ENCODE measurements at regions not wholly inside any gene's neighbourhood (a gene's known extent, or its start where the extent isn't known, plus 50 kb on each side); places are given as distances from the start of the nearest gene placed in this dataset.

DNA sequence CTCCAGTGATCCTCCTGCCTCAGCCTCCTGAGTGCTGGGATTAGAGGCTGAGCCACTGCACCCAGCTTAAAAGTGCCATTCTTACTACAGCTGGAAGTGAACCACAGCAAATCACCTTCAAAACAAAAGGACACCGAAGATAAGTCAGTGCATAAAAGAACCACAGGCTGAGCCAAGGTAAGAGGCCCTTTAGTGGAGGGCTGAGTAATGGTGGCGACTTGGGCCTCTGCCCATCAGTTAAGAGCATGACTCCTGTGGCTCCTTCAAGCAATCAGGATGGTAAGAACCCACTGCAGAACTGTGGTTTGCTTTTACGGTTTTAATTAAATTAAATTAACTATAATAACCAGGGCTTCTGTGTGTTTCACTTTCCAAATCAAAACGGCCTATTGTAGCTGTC is 75.1 kb downstream of the CTAGE1 start:
- H3K4me3 ChIP-seq (ENCODE audit: low read depth, low read length), result no peak overlapping the region
- DNase-seq (ENCODE audit: low read depth), result no peak
- TF ChIP-seq, protein P1, sequence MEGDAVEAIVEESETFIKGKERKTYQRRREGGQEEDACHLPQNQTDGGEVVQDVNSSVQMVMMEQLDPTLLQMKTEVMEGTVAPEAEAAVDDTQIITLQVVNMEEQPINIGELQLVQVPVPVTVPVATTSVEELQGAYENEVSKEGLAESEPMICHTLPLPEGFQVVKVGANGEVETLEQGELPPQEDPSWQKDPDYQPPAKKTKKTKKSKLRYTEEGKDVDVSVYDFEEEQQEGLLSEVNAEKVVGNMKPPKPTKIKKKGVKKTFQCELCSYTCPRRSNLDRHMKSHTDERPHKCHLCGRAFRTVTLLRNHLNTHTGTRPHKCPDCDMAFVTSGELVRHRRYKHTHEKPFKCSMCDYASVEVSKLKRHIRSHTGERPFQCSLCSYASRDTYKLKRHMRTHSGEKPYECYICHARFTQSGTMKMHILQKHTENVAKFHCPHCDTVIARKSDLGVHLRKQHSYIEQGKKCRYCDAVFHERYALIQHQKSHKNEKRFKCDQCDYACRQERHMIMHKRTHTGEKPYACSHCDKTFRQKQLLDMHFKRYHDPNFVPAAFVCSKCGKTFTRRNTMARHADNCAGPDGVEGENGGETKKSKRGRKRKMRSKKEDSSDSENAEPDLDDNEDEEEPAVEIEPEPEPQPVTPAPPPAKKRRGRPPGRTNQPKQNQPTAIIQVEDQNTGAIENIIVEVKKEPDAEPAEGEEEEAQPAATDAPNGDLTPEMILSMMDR (conservative IDR thresholded peaks at IDR 0.05; ENCODE audit: low read depth, low read length), result no peak

DNA sequence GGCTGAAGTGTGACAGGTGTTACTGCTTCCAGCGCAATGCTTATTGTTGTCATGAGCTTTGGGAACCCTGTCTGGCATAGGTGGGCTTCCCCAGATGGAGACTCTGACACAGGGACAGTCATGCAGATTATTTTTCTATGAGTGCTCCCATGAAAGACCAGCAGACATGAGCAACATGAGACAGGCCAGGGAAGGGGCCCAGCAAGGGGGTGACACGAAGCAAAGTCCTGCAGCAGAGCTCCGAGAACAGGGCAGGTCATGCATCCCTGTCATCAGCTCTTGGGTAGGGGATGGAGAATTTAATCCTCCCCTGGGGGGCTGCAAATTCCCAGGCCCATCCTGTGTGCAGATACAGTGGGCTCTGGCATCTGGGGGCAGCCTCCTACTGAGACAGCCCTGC is 77.4 kb downstream of the CTAGE1 start:
- no peak overlapping the region for H3K4me3 ChIP-seq (ENCODE audit: low read depth, low read length)
- DNase-seq (ENCODE audit: low read depth), result no peak
- TF ChIP-seq, protein P1 (conservative IDR thresholded peaks at IDR 0.05; ENCODE audit: low read depth, low read length), result no peak

DNA sequence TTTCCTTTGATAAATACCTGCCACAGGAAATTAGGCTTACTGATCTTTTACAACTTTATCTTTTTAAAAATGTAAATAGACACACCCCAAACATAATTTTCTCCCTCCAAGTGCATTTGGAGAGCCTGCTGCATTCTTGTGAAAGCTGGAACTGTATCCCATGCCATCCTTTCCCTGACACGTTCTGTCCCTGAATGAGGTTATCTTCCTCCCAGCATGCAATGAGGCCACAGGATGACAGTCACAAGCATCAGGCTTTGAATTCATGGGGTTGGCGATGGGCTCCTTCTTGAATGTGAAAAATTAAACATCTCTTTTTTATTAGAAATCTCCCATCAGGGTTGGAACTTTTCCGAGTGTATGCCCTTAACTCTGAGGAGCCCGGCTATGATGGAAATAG is 77.8 kb downstream of the CTAGE1 start:
- no peak for DNase-seq (ENCODE audit: low read depth)
- TF ChIP-seq, protein P1 (conservative IDR thresholded peaks at IDR 0.05; ENCODE audit: low read depth, low read length), result no peak

DNA sequence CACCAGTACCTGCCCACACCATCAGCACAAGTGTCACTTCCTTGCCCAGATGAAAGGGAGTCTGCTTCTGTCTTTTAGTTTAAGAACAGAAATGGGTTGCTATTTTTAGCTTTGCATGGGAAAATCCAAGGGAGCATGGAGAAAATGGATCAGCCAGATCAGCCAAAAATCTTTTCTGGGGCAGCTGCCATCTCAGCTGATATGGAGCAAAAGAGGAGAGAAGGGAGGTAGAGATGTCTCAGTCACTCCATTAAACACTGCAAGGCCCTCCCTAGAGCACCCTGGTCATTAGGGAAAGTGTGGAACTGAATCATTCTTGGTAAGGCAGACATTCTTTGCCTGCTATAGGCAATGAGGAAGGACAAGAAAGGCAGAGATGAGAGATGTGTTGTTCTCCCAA is 79.9 kb downstream of the CTAGE1 start:
- DNase-seq (ENCODE audit: low read depth), result no peak
- H3K4me3 ChIP-seq (ENCODE audit: low read depth, low read length), result no peak overlapping the region
- TF ChIP-seq, protein P1 (conservative IDR thresholded peaks at IDR 0.05; ENCODE audit: low read depth, low read length), result no peak

More for the DNA sequence above, 77.8 kb downstream of the CTAGE1 start:
- H3K4me3 ChIP-seq (ENCODE audit: low read depth, low read length), result no peak overlapping the region

DNA sequence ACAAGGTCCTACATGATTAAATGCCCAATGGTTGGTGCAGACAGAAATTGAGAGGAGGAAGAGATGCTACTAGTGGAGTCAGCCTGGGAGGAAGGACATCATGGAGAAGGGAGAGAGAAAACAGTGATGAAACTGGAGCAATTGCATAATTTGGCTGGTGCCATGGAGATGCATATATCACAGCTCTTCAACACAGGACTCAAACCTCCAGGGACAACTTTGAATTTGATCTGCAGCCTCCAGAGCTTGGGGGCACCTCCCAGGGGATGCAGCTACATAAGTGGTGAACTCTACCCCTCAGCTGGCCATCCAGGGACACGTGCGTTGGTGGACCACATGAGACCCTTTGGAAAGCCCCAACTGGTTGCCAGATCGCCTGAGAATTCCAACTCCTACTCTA is 80.4 kb downstream of the CTAGE1 start:
- no peak for DNase-seq (ENCODE audit: low read depth)
- TF ChIP-seq, protein P1 (conservative IDR thresholded peaks at IDR 0.05; ENCODE audit: low read depth, low read length), result no peak
- H3K4me3 ChIP-seq (ENCODE audit: low read depth, low read length), result no peak overlapping the region

DNA sequence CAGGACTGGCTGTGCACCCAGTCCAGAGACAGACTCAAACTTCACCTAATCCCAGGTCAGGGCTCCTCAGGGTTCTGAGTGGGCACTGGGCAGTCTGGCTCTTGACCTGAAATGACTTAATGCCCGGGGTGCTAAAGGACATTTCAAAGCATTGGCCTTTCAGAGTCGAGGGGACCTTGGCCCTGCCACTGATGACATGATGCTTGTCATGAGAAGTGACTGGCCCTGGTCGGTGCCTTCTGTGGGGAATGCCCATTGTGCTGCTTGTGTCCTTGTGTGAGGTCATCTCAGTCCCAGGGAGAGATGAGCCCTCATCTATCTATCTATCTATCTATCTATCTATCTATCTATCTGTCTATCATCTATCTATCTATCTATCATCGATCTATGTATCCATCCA is 81.3 kb downstream of the CTAGE1 start:
- no peak for DNase-seq (ENCODE audit: low read depth)
- TF ChIP-seq, protein P1 (conservative IDR thresholded peaks at IDR 0.05; ENCODE audit: low read depth, low read length), result no peak
- H3K4me3 ChIP-seq (ENCODE audit: low read depth, low read length), result no peak overlapping the region

DNA sequence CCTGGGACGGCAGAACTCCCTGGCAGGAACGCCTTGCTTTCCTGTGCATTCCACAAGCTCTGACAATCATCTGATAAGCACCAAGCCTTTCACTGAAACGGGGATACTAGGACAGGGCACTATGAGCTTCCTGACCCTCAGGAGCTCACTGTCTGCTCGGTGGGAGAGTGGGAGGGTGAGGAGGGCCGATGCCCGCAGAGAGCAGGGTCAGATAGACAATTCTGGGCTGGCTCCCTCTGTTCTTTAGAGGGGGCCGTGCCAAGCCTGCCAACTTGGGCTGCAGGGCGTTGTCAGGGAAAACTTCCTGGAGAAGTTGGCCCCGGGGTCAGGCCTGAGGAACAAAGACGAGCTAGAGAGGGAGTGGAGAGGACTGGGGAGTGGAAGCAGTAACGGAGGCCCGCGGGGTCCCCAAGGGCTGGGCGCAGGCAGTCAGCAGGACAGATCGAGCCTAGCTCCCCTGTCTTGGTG is 82.0 kb downstream of the CTAGE1 start:
- TF ChIP-seq, protein P1 (conservative IDR thresholded peaks at IDR 0.05; ENCODE audit: low read depth, low read length), result no peak
- DNase-seq (ENCODE audit: low read depth), result no peak
- H3K4me3 ChIP-seq (ENCODE audit: low read depth, low read length), result no peak overlapping the region
